ENCODE measurements at regions not wholly inside any gene's neighbourhood (a gene's known extent, or its start where the extent isn't known, plus 50 kb on each side); places are given as distances from the start of the nearest gene placed in this dataset.

GRCh38 chr4:160810424-160810823 is 1353.4 kb downstream of the FSTL5 start:
- Histone ChIP-seq H3K27ac (ENCODE audit: low read length in 2 of 2) (no peak overlapping the region), H3K4me3 (ENCODE audit: control extremely low read depth in 1 of 5, extremely low read depth in 1 of 5, insufficient read depth in 1 of 5, low read depth in 2 of 5, low read length in 4 of 5) (no peak overlapping the region), H3K27me3 (replicated peaks in 1 of 4; ENCODE audit: control extremely low read depth in 1 of 4, control insufficient read depth in 3 of 4, insufficient read depth in 4 of 4, low read length in 3 of 4) (no peaks in the 10 kb centered on the region), H2AFZ (ENCODE audit: insufficient read depth, low read depth, low read length, poor library complexity, severe bottlenecking) (no peak overlapping the region), H3K36me3 (replicated peaks in 1 of 2; ENCODE audit: control extremely low read depth in 1 of 2, control insufficient read depth in 1 of 2, extremely low read depth in 1 of 2, insufficient read depth in 2 of 2, low read length in 1 of 2) (no peaks in the 10 kb centered on the region), H4K20me1 (ENCODE audit: control insufficient read depth, insufficient read depth, low read length, poor library complexity, severe bottlenecking) (no peaks in the 10 kb centered on the region), H3K4me1 (ENCODE audit: control insufficient read depth in 2 of 2, insufficient read depth in 2 of 2, low read length in 2 of 2) (no peaks in the 10 kb centered on the region), H3K79me2 (ENCODE audit: control insufficient read depth, insufficient read depth, low read length) (no peaks in the 10 kb centered on the region), H3K4me2 (replicated peaks; ENCODE audit: low read depth, low read length, poor library complexity, severe bottlenecking) (no peak overlapping the region), H3K9me3 (ENCODE audit: control extremely low read depth in 1 of 3, control insufficient read depth in 2 of 3, insufficient read depth in 1 of 3, low read length in 2 of 3) (no peaks in the 10 kb centered on the region), H3K9ac (ENCODE audit: low read length) (no peak overlapping the region)
- ATAC-seq (ENCODE audit: low read depth), result no peak
- ChIA-PET POLR2A (no interaction called here), CTCF (no interaction called here)
- no peaks in the 10 kb centered on the region for H3K9me3 Mint-ChIP-seq (ENCODE audit: insufficient read depth)
- no peaks in the 10 kb centered on the region for H3K27me3 Mint-ChIP-seq
- DNase-seq, result no peak
- no peak overlapping the region for H3K27ac Mint-ChIP-seq
- H3K4me3 Mint-ChIP-seq, result no peak overlapping the region
- TF ChIP-seq CTCF (IDR thresholded peaks at IDR 0.05) (no peak), EZH2 (IDR thresholded peaks at IDR 0.05; ENCODE audit: borderline replicate concordance, insufficient read depth, low read depth, low read length, poor library complexity, severe bottlenecking) (no peak)
- WGBS (ENCODE audit: insufficient coverage), result 60% methylated on average over 1 of the region's 1 CpG
- no peaks in the 10 kb centered on the region for H3K4me1 Mint-ChIP-seq
- intact Hi-C loops (cut with micrococcal nuclease), result no loop called here

GRCh38 chr4:160810941-160811340 is 1352.9 kb downstream of the FSTL5 start:
- H3K4me3 ChIP-seq (ENCODE audit: control extremely low read depth in 1 of 5, extremely low read depth in 1 of 5, insufficient read depth in 1 of 5, low read depth in 2 of 5, low read length in 4 of 5), result no peak overlapping the region
- H3K27me3 ChIP-seq (replicated peaks in 1 of 4; ENCODE audit: control extremely low read depth in 1 of 4, control insufficient read depth in 3 of 4, insufficient read depth in 4 of 4, low read length in 3 of 4), result no peaks in the 10 kb centered on the region
- no peak overlapping the region for H3K9ac ChIP-seq (ENCODE audit: low read length)
- ChIA-PET POLR2A (no interaction called here), CTCF (no interaction called here)
- H4K20me1 ChIP-seq (ENCODE audit: control insufficient read depth, insufficient read depth, low read length, poor library complexity, severe bottlenecking), result no peaks in the 10 kb centered on the region
- no peaks in the 10 kb centered on the region for H3K79me2 ChIP-seq (ENCODE audit: control insufficient read depth, insufficient read depth, low read length)
- no peak overlapping the region for H3K4me2 ChIP-seq (replicated peaks; ENCODE audit: low read depth, low read length, poor library complexity, severe bottlenecking)
- no peaks in the 10 kb centered on the region for H3K36me3 ChIP-seq (replicated peaks in 1 of 2; ENCODE audit: control extremely low read depth in 1 of 2, control insufficient read depth in 1 of 2, extremely low read depth in 1 of 2, insufficient read depth in 2 of 2, low read length in 1 of 2)
- no peaks in the 10 kb centered on the region for H3K4me1 ChIP-seq (ENCODE audit: control insufficient read depth in 2 of 2, insufficient read depth in 2 of 2, low read length in 2 of 2)
- DNase-seq, result no peak
- Mint-ChIP-seq H3K27me3 (no peaks in the 10 kb centered on the region), H3K4me3 (no peak overlapping the region), H3K4me1 (no peaks in the 10 kb centered on the region), H3K9me3 (ENCODE audit: insufficient read depth) (no peaks in the 10 kb centered on the region), H3K27ac (no peak overlapping the region)
- TF ChIP-seq EZH2 (IDR thresholded peaks at IDR 0.05; ENCODE audit: borderline replicate concordance, insufficient read depth, low read depth, low read length, poor library complexity, severe bottlenecking) (no peak), CTCF (IDR thresholded peaks at IDR 0.05) (no peak)
- H2AFZ ChIP-seq (ENCODE audit: insufficient read depth, low read depth, low read length, poor library complexity, severe bottlenecking), result no peak overlapping the region
- no peak for ATAC-seq (ENCODE audit: low read depth)
- H3K9me3 ChIP-seq (ENCODE audit: control extremely low read depth in 1 of 3, control insufficient read depth in 2 of 3, insufficient read depth in 1 of 3, low read length in 2 of 3), result no peaks in the 10 kb centered on the region
- intact Hi-C loops (cut with micrococcal nuclease), result no loop called here
- H3K27ac ChIP-seq (ENCODE audit: low read length in 2 of 2), result no peak overlapping the region
- WGBS (ENCODE audit: insufficient coverage), result no CpG with 5 or more reads among the region's 1 CpG

Measured in B cell (primary cell).